ENCODE measurements at regions not wholly inside any gene's neighbourhood (a gene's known extent, or its start where the extent isn't known, plus 50 kb on each side); places are given as distances from the start of the nearest gene placed in this dataset.

- no peak for TF ChIP-seq POLR2A (IDR thresholded peaks at IDR 0.05)
- TF ChIP-seq CTCF (IDR thresholded peaks at IDR 0.05) = no peak
These were observed 139.7 kb upstream of the CMC1 start for GRCh38 chr3:28101705-28102104.

Measured in heart left ventricle (tissue), 13 donors.